ENCODE measurements at regions not wholly inside any gene's neighbourhood (a gene's known extent, or its start where the extent isn't known, plus 50 kb on each side); places are given as distances from the start of the nearest gene placed in this dataset.

DNA sequence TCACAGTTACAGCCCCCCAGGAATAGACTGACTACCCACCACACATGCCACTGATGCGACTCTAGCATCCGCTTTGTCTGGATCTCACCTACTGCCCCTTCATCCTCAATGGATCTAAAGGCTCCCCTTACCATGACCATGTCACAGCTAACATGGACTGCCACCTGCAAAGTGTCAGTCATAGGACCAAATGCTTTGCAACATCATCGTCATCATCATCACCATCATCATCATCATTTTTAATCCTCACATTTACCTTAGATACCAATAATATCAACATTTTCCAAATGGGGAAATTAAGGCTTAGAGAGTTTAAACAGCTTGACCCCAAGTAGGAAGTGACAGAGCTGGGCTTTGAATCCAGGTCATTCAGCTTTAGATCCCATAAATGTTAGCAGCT, 60.1 kb upstream of the NEDD4L start:
- Histone ChIP-seq H3K4me1 (ENCODE audit: insufficient read depth) (peaks cover 12% of the 10 kb centered on the region; the same call in 1 of the 2 replicates), H3K27ac (ENCODE audit: low read depth) (no peak overlapping the region), H3K79me2 (replicated peaks; ENCODE audit: insufficient read depth) (no peaks in the 10 kb centered on the region), H3K27me3 (ENCODE audit: insufficient read depth) (no peaks in the 10 kb centered on the region), H2AFZ (no peak overlapping the region), H3K4me3 (no peak overlapping the region), H4K20me1 (replicated peaks; ENCODE audit: insufficient read depth) (no peaks in the 10 kb centered on the region), H3F3A (replicated peaks; ENCODE audit: low read depth) (no peaks in the 10 kb centered on the region), H3K4me2 (no peak overlapping the region), H3K9me2 (ENCODE audit: insufficient read depth) (no peaks in the 10 kb centered on the region), H3K36me3 (ENCODE audit: insufficient read depth) (no peaks in the 10 kb centered on the region)
- Mint-ChIP-seq H3K4me3 (no peak overlapping the region), H3K4me1 (peaks cover 20% of the 10 kb centered on the region), H3K9me3 (no peaks in the 10 kb centered on the region), H3K27me3 (ENCODE audit: insufficient read depth, low read depth, poor library complexity) (peaks cover 3% of the 10 kb centered on the region), H3K36me3 (ENCODE audit: low read depth) (no peaks in the 10 kb centered on the region), H3K27ac (no peak overlapping the region)
- ATAC-seq (no peak), DNase-seq (ENCODE audit: low spot score) (no peak)
- TF ChIP-seq, protein P1, sequence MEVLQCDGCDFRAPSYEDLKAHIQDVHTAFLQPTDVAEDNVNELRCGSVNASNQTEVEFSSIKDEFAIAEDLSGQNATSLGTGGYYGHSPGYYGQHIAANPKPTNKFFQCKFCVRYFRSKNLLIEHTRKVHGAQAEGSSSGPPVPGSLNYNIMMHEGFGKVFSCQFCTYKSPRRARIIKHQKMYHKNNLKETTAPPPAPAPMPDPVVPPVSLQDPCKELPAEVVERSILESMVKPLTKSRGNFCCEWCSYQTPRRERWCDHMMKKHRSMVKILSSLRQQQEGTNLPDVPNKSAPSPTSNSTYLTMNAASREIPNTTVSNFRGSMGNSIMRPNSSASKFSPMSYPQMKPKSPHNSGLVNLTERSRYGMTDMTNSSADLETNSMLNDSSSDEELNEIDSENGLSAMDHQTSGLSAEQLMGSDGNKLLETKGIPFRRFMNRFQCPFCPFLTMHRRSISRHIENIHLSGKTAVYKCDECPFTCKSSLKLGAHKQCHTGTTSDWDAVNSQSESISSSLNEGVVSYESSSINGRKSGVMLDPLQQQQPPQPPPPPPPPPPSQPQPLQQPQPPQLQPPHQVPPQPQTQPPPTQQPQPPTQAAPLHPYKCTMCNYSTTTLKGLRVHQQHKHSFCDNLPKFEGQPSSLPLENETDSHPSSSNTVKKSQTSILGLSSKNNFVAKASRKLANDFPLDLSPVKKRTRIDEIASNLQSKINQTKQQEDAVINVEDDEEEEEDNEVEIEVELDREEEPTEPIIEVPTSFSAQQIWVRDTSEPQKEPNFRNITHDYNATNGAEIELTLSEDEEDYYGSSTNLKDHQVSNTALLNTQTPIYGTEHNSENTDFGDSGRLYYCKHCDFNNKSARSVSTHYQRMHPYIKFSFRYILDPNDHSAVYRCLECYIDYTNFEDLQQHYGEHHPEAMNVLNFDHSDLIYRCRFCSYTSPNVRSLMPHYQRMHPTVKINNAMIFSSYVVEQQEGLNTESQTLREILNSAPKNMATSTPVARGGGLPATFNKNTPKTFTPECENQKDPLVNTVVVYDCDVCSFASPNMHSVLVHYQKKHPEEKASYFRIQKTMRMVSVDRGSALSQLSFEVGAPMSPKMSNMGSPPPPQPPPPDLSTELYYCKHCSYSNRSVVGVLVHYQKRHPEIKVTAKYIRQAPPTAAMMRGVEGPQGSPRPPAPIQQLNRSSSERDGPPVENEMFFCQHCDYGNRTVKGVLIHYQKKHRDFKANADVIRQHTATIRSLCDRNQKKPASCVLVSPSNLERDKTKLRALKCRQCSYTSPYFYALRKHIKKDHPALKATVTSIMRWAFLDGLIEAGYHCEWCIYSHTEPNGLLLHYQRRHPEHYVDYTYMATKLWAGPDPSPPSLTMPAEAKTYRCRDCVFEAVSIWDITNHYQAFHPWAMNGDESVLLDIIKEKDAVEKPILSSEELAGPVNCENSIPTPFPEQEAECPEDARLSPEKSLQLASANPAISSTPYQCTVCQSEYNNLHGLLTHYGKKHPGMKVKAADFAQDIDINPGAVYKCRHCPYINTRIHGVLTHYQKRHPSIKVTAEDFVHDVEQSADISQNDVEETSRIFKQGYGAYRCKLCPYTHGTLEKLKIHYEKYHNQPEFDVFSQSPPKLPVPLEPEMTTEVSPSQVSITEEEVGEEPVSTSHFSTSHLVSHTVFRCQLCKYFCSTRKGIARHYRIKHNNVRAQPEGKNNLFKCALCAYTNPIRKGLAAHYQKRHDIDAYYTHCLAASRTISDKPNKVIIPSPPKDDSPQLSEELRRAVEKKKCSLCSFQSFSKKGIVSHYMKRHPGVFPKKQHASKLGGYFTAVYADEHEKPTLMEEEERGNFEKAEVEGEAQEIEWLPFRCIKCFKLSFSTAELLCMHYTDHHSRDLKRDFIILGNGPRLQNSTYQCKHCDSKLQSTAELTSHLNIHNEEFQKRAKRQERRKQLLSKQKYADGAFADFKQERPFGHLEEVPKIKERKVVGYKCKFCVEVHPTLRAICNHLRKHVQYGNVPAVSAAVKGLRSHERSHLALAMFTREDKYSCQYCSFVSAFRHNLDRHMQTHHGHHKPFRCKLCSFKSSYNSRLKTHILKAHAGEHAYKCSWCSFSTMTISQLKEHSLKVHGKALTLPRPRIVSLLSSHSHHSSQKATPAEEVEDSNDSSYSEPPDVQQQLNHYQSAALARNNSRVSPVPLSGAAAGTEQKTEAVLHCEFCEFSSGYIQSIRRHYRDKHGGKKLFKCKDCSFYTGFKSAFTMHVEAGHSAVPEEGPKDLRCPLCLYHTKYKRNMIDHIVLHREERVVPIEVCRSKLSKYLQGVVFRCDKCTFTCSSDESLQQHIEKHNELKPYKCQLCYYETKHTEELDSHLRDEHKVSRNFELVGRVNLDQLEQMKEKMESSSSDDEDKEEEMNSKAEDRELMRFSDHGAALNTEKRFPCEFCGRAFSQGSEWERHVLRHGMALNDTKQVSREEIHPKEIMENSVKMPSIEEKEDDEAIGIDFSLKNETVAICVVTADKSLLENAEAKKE (CRISPR knock-in tag; IDR thresholded peaks at IDR 0.05) = no peak
- TF ChIP-seq POLR2AphosphoS5 (IDR thresholded peaks at IDR 0.05; ENCODE audit: low read depth) (no peak), ZNF331 (CRISPR knock-in tag; IDR thresholded peaks at IDR 0.05; ENCODE audit: low read depth) (no peak), EZH2phosphoT487 (IDR thresholded peaks at IDR 0.05; ENCODE audit: unreplicated experiment) (no peak), JUNB (IDR thresholded peaks at IDR 0.05; ENCODE audit: unreplicated experiment) (no peak), CREB1 (CRISPR knock-in tag; IDR thresholded peaks at IDR 0.05; ENCODE audit: low read depth) (no peak), NANOG (IDR thresholded peaks at IDR 0.05; ENCODE audit: borderline replicate concordance) (no peak), EZH2 (IDR thresholded peaks at IDR 0.05; ENCODE audit: low read depth, unreplicated experiment) (no peak), ZNF114 (CRISPR knock-in tag; IDR thresholded peaks at IDR 0.05) (no peak), STAT1 (IDR thresholded peaks at IDR 0.05; ENCODE audit: unreplicated experiment) (no peak)
- TF ChIP-seq, protein P2, sequence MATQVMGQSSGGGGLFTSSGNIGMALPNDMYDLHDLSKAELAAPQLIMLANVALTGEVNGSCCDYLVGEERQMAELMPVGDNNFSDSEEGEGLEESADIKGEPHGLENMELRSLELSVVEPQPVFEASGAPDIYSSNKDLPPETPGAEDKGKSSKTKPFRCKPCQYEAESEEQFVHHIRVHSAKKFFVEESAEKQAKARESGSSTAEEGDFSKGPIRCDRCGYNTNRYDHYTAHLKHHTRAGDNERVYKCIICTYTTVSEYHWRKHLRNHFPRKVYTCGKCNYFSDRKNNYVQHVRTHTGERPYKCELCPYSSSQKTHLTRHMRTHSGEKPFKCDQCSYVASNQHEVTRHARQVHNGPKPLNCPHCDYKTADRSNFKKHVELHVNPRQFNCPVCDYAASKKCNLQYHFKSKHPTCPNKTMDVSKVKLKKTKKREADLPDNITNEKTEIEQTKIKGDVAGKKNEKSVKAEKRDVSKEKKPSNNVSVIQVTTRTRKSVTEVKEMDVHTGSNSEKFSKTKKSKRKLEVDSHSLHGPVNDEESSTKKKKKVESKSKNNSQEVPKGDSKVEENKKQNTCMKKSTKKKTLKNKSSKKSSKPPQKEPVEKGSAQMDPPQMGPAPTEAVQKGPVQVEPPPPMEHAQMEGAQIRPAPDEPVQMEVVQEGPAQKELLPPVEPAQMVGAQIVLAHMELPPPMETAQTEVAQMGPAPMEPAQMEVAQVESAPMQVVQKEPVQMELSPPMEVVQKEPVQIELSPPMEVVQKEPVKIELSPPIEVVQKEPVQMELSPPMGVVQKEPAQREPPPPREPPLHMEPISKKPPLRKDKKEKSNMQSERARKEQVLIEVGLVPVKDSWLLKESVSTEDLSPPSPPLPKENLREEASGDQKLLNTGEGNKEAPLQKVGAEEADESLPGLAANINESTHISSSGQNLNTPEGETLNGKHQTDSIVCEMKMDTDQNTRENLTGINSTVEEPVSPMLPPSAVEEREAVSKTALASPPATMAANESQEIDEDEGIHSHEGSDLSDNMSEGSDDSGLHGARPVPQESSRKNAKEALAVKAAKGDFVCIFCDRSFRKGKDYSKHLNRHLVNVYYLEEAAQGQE (IDR thresholded peaks at IDR 0.05; ENCODE audit: unreplicated experiment) = no peak
- TF ChIP-seq, protein P3, sequence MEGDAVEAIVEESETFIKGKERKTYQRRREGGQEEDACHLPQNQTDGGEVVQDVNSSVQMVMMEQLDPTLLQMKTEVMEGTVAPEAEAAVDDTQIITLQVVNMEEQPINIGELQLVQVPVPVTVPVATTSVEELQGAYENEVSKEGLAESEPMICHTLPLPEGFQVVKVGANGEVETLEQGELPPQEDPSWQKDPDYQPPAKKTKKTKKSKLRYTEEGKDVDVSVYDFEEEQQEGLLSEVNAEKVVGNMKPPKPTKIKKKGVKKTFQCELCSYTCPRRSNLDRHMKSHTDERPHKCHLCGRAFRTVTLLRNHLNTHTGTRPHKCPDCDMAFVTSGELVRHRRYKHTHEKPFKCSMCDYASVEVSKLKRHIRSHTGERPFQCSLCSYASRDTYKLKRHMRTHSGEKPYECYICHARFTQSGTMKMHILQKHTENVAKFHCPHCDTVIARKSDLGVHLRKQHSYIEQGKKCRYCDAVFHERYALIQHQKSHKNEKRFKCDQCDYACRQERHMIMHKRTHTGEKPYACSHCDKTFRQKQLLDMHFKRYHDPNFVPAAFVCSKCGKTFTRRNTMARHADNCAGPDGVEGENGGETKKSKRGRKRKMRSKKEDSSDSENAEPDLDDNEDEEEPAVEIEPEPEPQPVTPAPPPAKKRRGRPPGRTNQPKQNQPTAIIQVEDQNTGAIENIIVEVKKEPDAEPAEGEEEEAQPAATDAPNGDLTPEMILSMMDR (conservative IDR thresholded peaks at IDR 0.05; ENCODE audit: low read depth in 2 of 2) = no peak
- TF ChIP-seq, protein P4, sequence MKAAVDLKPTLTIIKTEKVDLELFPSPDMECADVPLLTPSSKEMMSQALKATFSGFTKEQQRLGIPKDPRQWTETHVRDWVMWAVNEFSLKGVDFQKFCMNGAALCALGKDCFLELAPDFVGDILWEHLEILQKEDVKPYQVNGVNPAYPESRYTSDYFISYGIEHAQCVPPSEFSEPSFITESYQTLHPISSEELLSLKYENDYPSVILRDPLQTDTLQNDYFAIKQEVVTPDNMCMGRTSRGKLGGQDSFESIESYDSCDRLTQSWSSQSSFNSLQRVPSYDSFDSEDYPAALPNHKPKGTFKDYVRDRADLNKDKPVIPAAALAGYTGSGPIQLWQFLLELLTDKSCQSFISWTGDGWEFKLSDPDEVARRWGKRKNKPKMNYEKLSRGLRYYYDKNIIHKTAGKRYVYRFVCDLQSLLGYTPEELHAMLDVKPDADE (IDR thresholded peaks at IDR 0.05) = no peak
